ENCODE measurements at regions not wholly inside any gene's neighbourhood (a gene's known extent, or its start where the extent isn't known, plus 50 kb on each side); places are given as distances from the start of the nearest gene placed in this dataset.

- TF ChIP-seq CEBPB (IDR thresholded peaks at IDR 0.05; ENCODE audit: borderline replicate concordance in 1 of 2, low read depth in 2 of 2, low read length in 2 of 2) (no peak), BRCA1 (IDR thresholded peaks at IDR 0.05; ENCODE audit: low read depth, low read length) (no peak), CTCF (IDR thresholded peaks at IDR 0.05 in 2 of 3, conservative IDR thresholded peaks at IDR 0.05 in 1 of 3; ENCODE audit: control insufficient read depth in 2 of 3, extremely low read depth in 1 of 3, insufficient read depth in 1 of 3, low read depth in 3 of 3, low read length in 3 of 3) (no peak), USF2 (IDR thresholded peaks at IDR 0.05; ENCODE audit: borderline replicate concordance, low read depth, low read length) (no peak), ZBTB33 (IDR thresholded peaks at IDR 0.05) (no peak), JUNB (IDR thresholded peaks at IDR 0.05) (no peak), SIN3A (IDR thresholded peaks at IDR 0.05; ENCODE audit: low read depth, low read length) (no peak), KDM1A (IDR thresholded peaks at IDR 0.05; ENCODE audit: borderline replicate concordance) (no peak), NR2F1 (conservative IDR thresholded peaks at IDR 0.05) (no peak), ETV6 (conservative IDR thresholded peaks at IDR 0.05 in 1 of 2, IDR thresholded peaks at IDR 0.05 in 1 of 2; ENCODE audit: borderline replicate concordance in 1 of 2, low read depth in 1 of 2) (no peak), IKZF1 (conservative IDR thresholded peaks at IDR 0.05) (no peak)
Measured at GRCh38 chr16:73176577-73177013, 128.7 kb upstream of the ZFHX3 start.
